Neural cell (in vitro differentiated cells): ENCODE measurements at regions not wholly inside any gene's neighbourhood (a gene's known extent, or its start where the extent isn't known, plus 50 kb on each side); places are given as distances from the start of the nearest gene placed in this dataset.

Experiments
- H2AFZ ChIP-seq: fragments of 200-600, 300-800 bp; sonication (generic), shearing (Covaris generic); 2 replicates; pipeline ENCODE4 v1.6.0; 2014; ENCODE audit warnings: low read depth, mild to moderate bottlenecking, antibody characterized with exemption, low read length, moderate library complexity
- H3F3A ChIP-seq: fragments of 200-600 bp; shearing (Covaris generic); 2 replicates; pipeline ENCODE4 v1.6.1; 2016; ENCODE audit warnings: mild to moderate bottlenecking, moderate library complexity, mixed read lengths, antibody characterized with exemption, low read length; ENCODE audit not compliant: insufficient read depth, poor library complexity, severe bottlenecking
- H3K27ac ChIP-seq: fragments of 200-600, 300-800 bp; sonication (generic), shearing (Covaris generic); 2 replicates; pipeline ENCODE4 v1.5.1; 2014; ENCODE audit warnings: mild to moderate bottlenecking, low read length, moderate library complexity
- H3K27me3 ChIP-seq: fragments of 300-800, 200-600 bp; sonication (generic), shearing (Covaris generic); 2 replicates; pipeline ENCODE4 v1.6.0; 2014; ENCODE audit warnings: mild to moderate bottlenecking, low read depth, low read length, moderate library complexity; ENCODE audit not compliant: insufficient read depth
- H3K36me3 ChIP-seq: fragments of 300-800, 200-600 bp; sonication (generic), shearing (Covaris generic); 2 replicates; pipeline ENCODE4 v1.5.1; 2014; ENCODE audit warnings: mild to moderate bottlenecking, antibody characterized with exemption, low read length, moderate library complexity; ENCODE audit not compliant: insufficient read depth
- H3K4me2 ChIP-seq: fragments of 300-800, 200-600 bp; sonication (generic), shearing (Covaris generic); 2 replicates; pipeline ENCODE4 v1.6.0; 2014; ENCODE audit warnings: mild to moderate bottlenecking, low read length
- H3K4me3 ChIP-seq: fragments of 300-800, 200-600 bp; sonication (generic), shearing (Covaris generic); 2 replicates; pipeline ENCODE4 v1.5.1; 2014; ENCODE audit warnings: mild to moderate bottlenecking, low read length, moderate library complexity
- H3K79me2 ChIP-seq: fragments of 200-600 bp; shearing (Covaris generic); replicated peaks from 2 replicates; pipeline ENCODE4 v1.6.0; 2014; ENCODE audit warnings: mild to moderate bottlenecking, low read length, moderate library complexity; ENCODE audit not compliant: insufficient read depth
- H3K9ac ChIP-seq: fragments of 300-800, 200-600 bp; sonication (generic), shearing (Covaris generic); 2 replicates; pipeline ENCODE4 v1.6.1; 2016; ENCODE audit warnings: mild to moderate bottlenecking, low read length, mixed read lengths
- H3K9me2 ChIP-seq: fragments of 200-600 bp; shearing (Covaris generic); 2 replicates; pipeline ENCODE4 v1.6.1; 2016; ENCODE audit warnings: mild to moderate bottlenecking, low read length, mixed read lengths; ENCODE audit not compliant: insufficient read depth
- H3K9me3 ChIP-seq: fragments of 200-600, 300-800 bp; sonication (generic), shearing (Covaris generic); 2 replicates; pipeline ENCODE4 v1.6.1; 2016; ENCODE audit warnings: mild to moderate bottlenecking, mixed run types, low read length, moderate library complexity, mixed read lengths
- H4K20me1 ChIP-seq: fragments of 200-600 bp; shearing (Covaris generic); 2 replicates; pipeline ENCODE4 v1.6.1; 2016; ENCODE audit warnings: mild to moderate bottlenecking, mixed run types; ENCODE audit not compliant: insufficient read depth
- EP300 ChIP-seq: fragments of 450-650 bp; conservative IDR thresholded peaks from 2 replicates; pipeline ENCODE4 v1.6.1; 2014; ENCODE audit warnings: antibody characterized with exemption, mild to moderate bottlenecking, moderate library complexity; ENCODE audit not compliant: poor library complexity, severe bottlenecking
- EZH2 ChIP-seq: fragments of 200-600, 300-800 bp; shearing (Covaris generic), sonication (generic); IDR thresholded peaks from 2 replicates; pipeline ENCODE4 v1.6.1; 2014; ENCODE audit warnings: antibody characterized with exemption, low read length, borderline replicate concordance, mild to moderate bottlenecking; ENCODE audit not compliant: insufficient read depth, poor library complexity, severe bottlenecking
- MXI1 ChIP-seq: fragments of 450-650 bp; conservative IDR thresholded peaks from 2 replicates; pipeline ENCODE4 v1.6.1; 2014; ENCODE audit warnings: antibody characterized with exemption, mild to moderate bottlenecking; ENCODE audit not compliant: poor library complexity, severe bottlenecking
- POLR2AphosphoS5 ChIP-seq: IDR thresholded peaks from 2 replicates; pipeline ENCODE4 v1.6.1; 2012
- RAD21 ChIP-seq: fragments of 450-650 bp; conservative IDR thresholded peaks from 2 replicates; pipeline ENCODE4 v1.6.1; 2014; ENCODE audit warnings: antibody characterized with exemption, mild to moderate bottlenecking, moderate library complexity
- SMC3 ChIP-seq: fragments of 450-650 bp; conservative IDR thresholded peaks from 2 replicates; pipeline ENCODE4 v1.6.1; 2014; ENCODE audit warnings: antibody characterized with exemption, mild to moderate bottlenecking, moderate library complexity; ENCODE audit not compliant: poor library complexity
- TAF1 ChIP-seq: IDR thresholded peaks from 2 replicates; pipeline ENCODE4 v1.6.1; 2012; ENCODE audit warnings: low read depth
- TF ChIP-seq, protein P1 (sequence below): IDR thresholded peaks from 2 replicates; pipeline ENCODE4 v1.6.1; 2012; ENCODE audit warnings: borderline replicate concordance
- TF ChIP-seq, protein P2 (sequence below): fragments of 450-650 bp; IDR thresholded peaks from 2 replicates; pipeline ENCODE4 v1.5.1; 2014; ENCODE audit warnings: antibody characterized with exemption, mild to moderate bottlenecking, moderate library complexity; ENCODE audit not compliant: poor library complexity, severe bottlenecking

DNA sequence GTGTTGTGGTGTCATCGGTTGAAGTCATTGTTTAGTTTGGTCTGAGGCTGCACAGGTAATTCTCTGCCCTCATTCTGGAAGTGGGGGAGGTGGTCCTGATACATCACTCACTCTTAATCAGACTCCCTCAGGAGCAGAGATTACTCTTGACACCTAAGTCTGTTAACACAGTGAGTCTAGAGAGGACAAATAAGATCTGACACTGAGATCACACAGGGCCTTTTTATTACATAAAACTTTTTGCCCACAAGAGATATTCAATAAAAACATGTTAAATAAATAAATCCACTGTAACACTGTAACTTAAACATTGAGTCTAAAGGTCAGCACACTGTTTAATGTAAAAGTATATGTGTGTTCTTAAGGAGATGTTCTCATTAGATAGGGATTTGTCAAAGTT lies 57.1 kb upstream of the MBNL1 start:
- Histone ChIP-seq H3K36me3 (no peaks in the 10 kb centered on the region), H3K9me2 (no peaks in the 10 kb centered on the region), H3K79me2 (no peaks in the 10 kb centered on the region), H4K20me1 (no peaks in the 10 kb centered on the region), H3K4me2 (no peak overlapping the region), H3K9me3 (no peaks in the 10 kb centered on the region), H3K27ac (no peak overlapping the region), H3F3A (no peaks in the 10 kb centered on the region), H2AFZ (no peak overlapping the region), H3K9ac (no peak overlapping the region), H3K27me3 (no peaks in the 10 kb centered on the region), H3K4me3 (no peak overlapping the region)
- TF ChIP-seq SMC3 = no peak
- TF ChIP-seq TAF1 = no peak
- no peak for TF ChIP-seq EP300
- TF ChIP-seq, protein P1, sequence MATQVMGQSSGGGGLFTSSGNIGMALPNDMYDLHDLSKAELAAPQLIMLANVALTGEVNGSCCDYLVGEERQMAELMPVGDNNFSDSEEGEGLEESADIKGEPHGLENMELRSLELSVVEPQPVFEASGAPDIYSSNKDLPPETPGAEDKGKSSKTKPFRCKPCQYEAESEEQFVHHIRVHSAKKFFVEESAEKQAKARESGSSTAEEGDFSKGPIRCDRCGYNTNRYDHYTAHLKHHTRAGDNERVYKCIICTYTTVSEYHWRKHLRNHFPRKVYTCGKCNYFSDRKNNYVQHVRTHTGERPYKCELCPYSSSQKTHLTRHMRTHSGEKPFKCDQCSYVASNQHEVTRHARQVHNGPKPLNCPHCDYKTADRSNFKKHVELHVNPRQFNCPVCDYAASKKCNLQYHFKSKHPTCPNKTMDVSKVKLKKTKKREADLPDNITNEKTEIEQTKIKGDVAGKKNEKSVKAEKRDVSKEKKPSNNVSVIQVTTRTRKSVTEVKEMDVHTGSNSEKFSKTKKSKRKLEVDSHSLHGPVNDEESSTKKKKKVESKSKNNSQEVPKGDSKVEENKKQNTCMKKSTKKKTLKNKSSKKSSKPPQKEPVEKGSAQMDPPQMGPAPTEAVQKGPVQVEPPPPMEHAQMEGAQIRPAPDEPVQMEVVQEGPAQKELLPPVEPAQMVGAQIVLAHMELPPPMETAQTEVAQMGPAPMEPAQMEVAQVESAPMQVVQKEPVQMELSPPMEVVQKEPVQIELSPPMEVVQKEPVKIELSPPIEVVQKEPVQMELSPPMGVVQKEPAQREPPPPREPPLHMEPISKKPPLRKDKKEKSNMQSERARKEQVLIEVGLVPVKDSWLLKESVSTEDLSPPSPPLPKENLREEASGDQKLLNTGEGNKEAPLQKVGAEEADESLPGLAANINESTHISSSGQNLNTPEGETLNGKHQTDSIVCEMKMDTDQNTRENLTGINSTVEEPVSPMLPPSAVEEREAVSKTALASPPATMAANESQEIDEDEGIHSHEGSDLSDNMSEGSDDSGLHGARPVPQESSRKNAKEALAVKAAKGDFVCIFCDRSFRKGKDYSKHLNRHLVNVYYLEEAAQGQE = no peak
- no peak for TF ChIP-seq POLR2AphosphoS5
- TF ChIP-seq RAD21 = no peak
- no peak for TF ChIP-seq EZH2
- TF ChIP-seq, protein P2, sequence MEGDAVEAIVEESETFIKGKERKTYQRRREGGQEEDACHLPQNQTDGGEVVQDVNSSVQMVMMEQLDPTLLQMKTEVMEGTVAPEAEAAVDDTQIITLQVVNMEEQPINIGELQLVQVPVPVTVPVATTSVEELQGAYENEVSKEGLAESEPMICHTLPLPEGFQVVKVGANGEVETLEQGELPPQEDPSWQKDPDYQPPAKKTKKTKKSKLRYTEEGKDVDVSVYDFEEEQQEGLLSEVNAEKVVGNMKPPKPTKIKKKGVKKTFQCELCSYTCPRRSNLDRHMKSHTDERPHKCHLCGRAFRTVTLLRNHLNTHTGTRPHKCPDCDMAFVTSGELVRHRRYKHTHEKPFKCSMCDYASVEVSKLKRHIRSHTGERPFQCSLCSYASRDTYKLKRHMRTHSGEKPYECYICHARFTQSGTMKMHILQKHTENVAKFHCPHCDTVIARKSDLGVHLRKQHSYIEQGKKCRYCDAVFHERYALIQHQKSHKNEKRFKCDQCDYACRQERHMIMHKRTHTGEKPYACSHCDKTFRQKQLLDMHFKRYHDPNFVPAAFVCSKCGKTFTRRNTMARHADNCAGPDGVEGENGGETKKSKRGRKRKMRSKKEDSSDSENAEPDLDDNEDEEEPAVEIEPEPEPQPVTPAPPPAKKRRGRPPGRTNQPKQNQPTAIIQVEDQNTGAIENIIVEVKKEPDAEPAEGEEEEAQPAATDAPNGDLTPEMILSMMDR = no peak
- no peak for TF ChIP-seq MXI1

DNA sequence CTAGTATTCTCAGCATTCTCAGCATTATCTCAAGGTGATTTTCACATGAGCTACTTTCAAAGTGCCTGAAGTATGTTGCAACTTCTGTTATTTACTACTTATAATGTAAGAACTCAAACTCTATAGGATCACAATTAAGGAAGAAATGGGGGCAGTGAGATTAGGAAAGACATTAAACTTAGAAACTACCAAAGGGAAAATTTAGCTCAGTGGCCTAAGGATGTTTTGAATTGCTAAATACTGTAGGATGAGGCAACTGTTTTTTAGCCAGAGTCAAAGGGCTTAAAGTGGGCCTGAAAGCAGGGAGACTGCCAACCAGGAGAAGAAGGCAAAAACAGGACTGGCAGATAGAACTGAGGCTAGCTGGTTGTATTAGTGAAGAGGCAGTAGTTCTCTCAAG lies 55.5 kb upstream of the MBNL1 start:
- Histone ChIP-seq H3K27ac (no peak overlapping the region), H4K20me1 (no peaks in the 10 kb centered on the region), H3K79me2 (no peaks in the 10 kb centered on the region), H3K9me3 (no peaks in the 10 kb centered on the region), H3K4me3 (no peak overlapping the region), H3F3A (no peaks in the 10 kb centered on the region), H2AFZ (no peak overlapping the region), H3K4me2 (no peak overlapping the region), H3K9me2 (no peaks in the 10 kb centered on the region), H3K9ac (no peak overlapping the region), H3K27me3 (no peaks in the 10 kb centered on the region), H3K36me3 (no peaks in the 10 kb centered on the region)
- TF ChIP-seq RAD21 = no peak
- TF ChIP-seq MXI1 = no peak
- TF ChIP-seq, protein P1 = no peak
- TF ChIP-seq TAF1 = no peak
- TF ChIP-seq SMC3 = no peak
